NOMO-1 (cell line): ENCODE measurements at regions not wholly inside any gene's neighbourhood (a gene's known extent, or its start where the extent isn't known, plus 50 kb on each side); places are given as distances from the start of the nearest gene placed in this dataset.

Experiments
- DNase-seq, 2 experiments: peaks; one replicate each; lab custom pipeline; 2025; ENCODE audit not compliant: unreplicated experiment in 2 of 2; lab: John Stamatoyannopoulos, UW

- no peak for DNase-seq
Measured at GRCh38 chr10:42932735-42933447, 144.0 kb upstream of the RET start.

DNA sequence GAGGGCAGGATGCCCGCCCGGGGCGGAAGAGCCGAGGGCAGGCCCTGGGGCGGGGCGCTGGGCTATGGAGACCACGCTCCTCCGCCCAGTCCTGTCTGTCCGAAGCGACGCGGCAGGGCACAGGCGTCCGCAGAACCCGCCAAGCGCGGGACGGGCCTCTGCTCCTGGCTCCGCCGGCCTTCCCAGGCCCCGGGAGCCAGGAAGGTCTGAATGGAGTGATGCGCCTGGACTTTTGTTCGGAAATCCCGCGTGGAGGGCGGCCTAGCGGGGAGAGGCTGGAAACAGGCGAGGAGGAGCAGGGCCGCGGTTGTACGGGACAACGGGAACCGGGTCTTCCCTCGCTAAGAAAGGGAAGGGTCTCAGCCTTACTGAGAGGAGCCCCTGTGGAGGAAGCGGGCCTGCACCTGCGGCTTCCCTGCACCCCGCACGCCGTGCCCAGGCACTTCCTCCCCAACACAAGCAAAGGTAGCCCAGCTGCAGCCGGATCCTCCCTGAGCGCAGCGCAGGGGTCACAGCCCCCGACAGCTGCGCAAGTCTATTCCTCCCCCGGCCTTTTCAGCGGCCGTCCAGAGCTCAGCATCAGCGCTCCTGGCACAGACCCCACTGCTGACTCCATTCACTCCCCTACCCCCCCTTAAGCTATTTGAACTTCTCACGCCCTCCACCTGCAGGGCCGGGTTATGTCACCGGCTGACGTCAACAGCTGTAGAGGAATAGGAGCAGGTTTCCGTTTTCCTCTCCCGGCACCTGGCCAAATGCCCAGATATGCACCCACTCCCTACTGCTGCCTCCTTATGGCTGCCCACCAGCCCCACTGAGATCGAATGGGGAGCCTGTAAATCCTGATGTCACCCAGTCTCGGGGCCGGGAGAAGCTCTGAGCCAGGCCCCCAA is 143.2 kb upstream of the RET start:
- DNase-seq: no peak

DNA sequence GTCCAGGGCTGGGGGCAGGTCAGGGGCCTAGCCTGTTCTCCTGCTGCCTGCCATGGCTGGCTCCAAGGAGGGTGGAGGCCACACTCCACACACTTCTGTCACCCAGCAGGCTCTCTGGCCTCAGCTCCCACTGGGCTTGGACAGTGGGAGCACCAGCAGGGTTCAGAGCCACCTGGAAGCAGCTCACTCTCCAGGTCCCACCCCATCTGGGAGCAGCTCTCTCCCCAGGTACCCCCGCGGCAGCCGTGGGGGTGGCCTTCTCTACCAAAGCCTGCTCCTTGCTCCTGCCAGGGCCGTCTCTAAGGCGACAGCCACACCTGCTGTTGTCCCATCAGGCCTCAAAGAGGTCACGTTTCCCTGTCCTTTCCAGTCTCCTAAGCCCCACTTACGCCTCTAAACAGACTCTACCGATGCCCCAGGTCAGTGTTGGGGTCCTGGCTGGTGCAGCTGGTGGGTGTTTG is 142.5 kb upstream of the RET start:
- DNase-seq: no peak

- no peak for DNase-seq
Measured at GRCh38 chr10:42934842-42935241, 142.0 kb upstream of the RET start.

DNA sequence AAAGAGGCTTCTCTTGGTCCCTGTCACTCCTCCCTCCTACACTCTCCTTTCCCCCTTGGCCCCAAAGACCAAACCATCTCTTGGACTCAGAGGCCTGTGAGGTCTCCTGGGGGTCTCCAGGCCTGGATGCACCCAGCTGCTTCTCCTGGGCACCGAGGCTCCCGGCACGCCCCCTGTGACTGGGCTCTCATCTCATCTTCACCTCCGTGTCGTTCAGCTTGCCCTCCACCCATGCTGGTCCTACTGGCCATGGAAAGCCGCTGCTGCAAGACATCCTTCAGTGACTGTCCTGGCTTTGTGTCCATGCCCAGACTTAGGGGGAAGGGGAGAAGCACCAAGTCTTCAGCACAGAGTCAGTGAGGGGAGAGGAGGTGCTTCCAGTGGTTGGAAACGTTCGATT is 141.4 kb upstream of the RET start:
- DNase-seq: no peak

DNA sequence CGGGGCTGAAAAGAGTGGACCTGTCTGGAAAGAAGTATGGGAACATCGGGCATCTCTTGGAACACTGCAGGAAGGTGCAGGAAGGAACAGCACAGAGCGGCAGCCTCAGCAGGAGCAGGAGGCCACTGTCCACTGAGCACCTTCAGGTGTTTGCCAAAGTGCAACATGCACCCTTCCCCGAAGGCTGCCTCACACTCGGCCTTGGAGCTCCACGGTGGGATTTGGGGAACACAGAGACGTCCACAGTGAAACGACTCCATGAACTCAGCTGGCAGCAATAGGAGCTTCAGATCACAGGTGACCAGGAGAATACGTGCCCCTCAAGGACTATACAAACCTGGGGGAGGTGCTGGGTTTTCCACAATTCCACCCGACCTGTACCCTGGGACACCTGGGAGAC is 140.3 kb upstream of the RET start:
- no peak for DNase-seq

DNA sequence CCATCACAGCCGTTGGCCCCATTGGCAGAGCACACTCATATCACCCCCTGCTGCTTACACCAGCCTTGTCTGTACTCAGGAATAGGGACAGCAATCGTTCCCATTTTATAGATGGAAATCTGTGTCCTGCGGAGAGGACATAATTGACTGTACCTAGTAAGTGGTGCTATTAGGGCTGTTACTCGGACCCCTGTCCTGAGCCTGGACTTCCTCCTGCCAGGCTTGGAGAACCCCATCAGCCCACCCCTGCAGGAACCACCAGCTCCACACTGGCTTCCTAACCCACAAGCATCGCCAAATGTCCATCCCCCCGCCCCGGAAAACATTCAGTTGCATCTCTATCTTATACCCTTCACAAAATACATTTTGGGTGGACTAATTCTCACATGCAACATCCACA is 139.8 kb upstream of the RET start:
- no peak for DNase-seq

- no peak for DNase-seq
Measured at GRCh38 chr10:42937649-42938180, 139.2 kb upstream of the RET start.

DNA sequence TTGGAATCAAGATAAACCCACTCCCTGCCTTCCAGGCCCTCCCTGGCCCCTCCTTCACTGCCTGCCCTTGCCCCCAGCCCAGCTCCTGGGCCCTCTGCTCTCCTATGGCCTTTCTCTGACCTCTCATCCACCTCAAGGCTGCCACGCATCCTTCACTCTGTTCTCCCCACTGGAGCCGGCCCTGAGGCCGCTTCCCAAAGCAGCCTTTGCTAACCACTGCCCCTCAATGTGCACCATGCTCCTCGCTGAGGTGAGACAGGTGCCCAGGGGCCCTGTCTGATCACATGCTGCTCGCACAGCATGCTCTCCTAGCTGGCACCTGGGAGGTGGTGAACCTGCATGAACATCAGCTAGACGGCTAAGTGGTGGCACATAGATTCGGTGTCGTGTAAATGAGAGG is 138.5 kb upstream of the RET start:
- no peak for DNase-seq

- DNase-seq: no peak
Measured at GRCh38 chr10:42939237-42939636, 137.6 kb upstream of the RET start.

- no peak for DNase-seq
Measured at GRCh38 chr10:42939685-42940366, 137.0 kb upstream of the RET start.

- no peak for DNase-seq
Measured at GRCh38 chr10:42940487-42941294, 136.2 kb upstream of the RET start.

DNA sequence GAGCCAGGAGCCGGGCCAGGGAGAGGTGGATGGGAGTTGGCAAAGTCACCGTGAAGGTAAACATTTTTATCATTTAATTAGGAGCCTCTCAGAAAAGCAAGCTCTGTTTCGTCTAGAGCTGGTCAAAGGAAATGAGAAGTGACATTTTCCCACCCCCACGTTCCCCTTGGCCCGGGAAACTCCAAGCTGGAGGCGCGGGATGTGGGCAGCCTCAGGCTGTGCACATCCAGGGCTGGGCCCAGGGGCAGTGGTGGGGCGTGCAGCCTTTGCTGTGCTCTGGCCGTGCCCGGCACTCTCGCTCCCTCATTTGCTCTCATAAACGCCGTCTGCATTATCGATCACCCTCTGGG is 135.6 kb upstream of the RET start:
- no peak for DNase-seq

GRCh38 chr10:42941790-42942189 is 135.1 kb upstream of the RET start:
- no peak for DNase-seq

GRCh38 chr10:42942279-42942950 is 134.5 kb upstream of the RET start:
- DNase-seq: no peak

GRCh38 chr10:42943025-42943818 is 133.6 kb upstream of the RET start:
- DNase-seq: no peak

DNA sequence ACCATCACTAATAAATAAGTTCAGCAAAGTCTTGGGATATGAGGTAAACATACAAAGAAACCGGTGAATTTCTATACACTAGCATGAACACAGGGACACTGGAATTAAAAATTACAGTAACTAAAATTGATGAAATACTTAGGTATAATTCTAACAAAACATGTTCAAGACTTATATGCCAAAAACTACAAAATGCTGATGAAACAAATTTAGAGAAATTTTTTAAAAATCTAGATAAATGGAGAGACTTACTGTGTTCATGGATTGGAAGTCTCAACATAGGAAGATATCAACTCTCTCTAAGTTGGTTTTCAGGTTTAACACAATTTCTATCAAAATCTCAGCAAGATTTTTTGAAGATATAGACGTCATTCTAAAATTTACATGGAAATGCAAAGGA is 128.8 kb upstream of the RET start:
- no peak for DNase-seq

- no peak for DNase-seq
Measured at GRCh38 chr10:42949287-42949686, 127.6 kb upstream of the RET start.
